ENCODE measurements at regions not wholly inside any gene's neighbourhood (a gene's known extent, or its start where the extent isn't known, plus 50 kb on each side); places are given as distances from the start of the nearest gene placed in this dataset.

- TF ChIP-seq CTCF (IDR thresholded peaks at IDR 0.05) (no peak), POLR2A (IDR thresholded peaks at IDR 0.05) (no peak)
Measured at GRCh38 chr3:109563149-109563548, 225.8 kb upstream of the DPPA4 start.

All from Peyer's patch (tissue), 4 donors.